HL-60 (cell line): ENCODE measurements at regions not wholly inside any gene's neighbourhood (a gene's known extent, or its start where the extent isn't known, plus 50 kb on each side); places are given as distances from the start of the nearest gene placed in this dataset.

Experiments
- DNase-seq, 2 experiments: peaks; one replicate each; pipeline ENCODE4 v3.0.0-alpha.2; 2010 to 2020; ENCODE audit warnings: low read depth in 1 of 2, low spot score in 1 of 2
- H3K27ac ChIP-seq: fragments of 250-450 bp; sonication (Bioruptor Pico); replicated peaks from 2 replicates; pipeline ENCODE4 v1.5.1; 2020; ENCODE audit warnings: mild to moderate bottlenecking, moderate library complexity
- H3K27me3 ChIP-seq: fragments of 250-450 bp; sonication (Bioruptor Pico); 2 replicates; pipeline ENCODE4 v1.5.1; 2021; ENCODE audit warnings: mild to moderate bottlenecking, moderate library complexity; ENCODE audit not compliant: insufficient read depth, poor library complexity, severe bottlenecking
- H3K4me3 ChIP-seq: replicated peaks from 2 replicates; pipeline ENCODE4 v1.5.1; 2011; ENCODE audit warnings: mild to moderate bottlenecking, control low read depth, low read length; ENCODE audit not compliant: insufficient read depth
- GABPA ChIP-seq: IDR thresholded peaks from 2 replicates; pipeline ENCODE4 v1.6.1; 2012; ENCODE audit warnings: low read depth
- POLR2AphosphoS5 ChIP-seq: IDR thresholded peaks from 2 replicates; pipeline ENCODE4 v1.6.1; 2012; ENCODE audit warnings: low read depth
- SPI1 ChIP-seq: IDR thresholded peaks from 2 replicates; pipeline ENCODE4 v1.6.1; 2012; ENCODE audit warnings: low read depth, mild to moderate bottlenecking, borderline replicate concordance
- TF ChIP-seq, protein P1 (sequence below): IDR thresholded peaks from one replicate; pipeline ENCODE4 v1.5.1; 2011; ENCODE audit warnings: low read length, control low read depth, inconsistent platforms; ENCODE audit not compliant: insufficient read depth
- TF ChIP-seq, protein P2 (sequence below): IDR thresholded peaks from 2 replicates; pipeline ENCODE4 v1.6.1; 2012; ENCODE audit warnings: low read depth; ENCODE audit not compliant: insufficient replicate concordance

GRCh38 chr1:187566354-187566753 is 737.6 kb downstream of the PLA2G4A start:
- H3K27me3 ChIP-seq: no peaks in the 10 kb centered on the region
- H3K4me3 ChIP-seq: no peak overlapping the region
- no peak overlapping the region for H3K27ac ChIP-seq
- TF ChIP-seq SPI1 (no peak), GABPA (no peak), POLR2AphosphoS5 (no peak)
- TF ChIP-seq, protein P1, sequence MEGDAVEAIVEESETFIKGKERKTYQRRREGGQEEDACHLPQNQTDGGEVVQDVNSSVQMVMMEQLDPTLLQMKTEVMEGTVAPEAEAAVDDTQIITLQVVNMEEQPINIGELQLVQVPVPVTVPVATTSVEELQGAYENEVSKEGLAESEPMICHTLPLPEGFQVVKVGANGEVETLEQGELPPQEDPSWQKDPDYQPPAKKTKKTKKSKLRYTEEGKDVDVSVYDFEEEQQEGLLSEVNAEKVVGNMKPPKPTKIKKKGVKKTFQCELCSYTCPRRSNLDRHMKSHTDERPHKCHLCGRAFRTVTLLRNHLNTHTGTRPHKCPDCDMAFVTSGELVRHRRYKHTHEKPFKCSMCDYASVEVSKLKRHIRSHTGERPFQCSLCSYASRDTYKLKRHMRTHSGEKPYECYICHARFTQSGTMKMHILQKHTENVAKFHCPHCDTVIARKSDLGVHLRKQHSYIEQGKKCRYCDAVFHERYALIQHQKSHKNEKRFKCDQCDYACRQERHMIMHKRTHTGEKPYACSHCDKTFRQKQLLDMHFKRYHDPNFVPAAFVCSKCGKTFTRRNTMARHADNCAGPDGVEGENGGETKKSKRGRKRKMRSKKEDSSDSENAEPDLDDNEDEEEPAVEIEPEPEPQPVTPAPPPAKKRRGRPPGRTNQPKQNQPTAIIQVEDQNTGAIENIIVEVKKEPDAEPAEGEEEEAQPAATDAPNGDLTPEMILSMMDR: no peak
- TF ChIP-seq, protein P2, sequence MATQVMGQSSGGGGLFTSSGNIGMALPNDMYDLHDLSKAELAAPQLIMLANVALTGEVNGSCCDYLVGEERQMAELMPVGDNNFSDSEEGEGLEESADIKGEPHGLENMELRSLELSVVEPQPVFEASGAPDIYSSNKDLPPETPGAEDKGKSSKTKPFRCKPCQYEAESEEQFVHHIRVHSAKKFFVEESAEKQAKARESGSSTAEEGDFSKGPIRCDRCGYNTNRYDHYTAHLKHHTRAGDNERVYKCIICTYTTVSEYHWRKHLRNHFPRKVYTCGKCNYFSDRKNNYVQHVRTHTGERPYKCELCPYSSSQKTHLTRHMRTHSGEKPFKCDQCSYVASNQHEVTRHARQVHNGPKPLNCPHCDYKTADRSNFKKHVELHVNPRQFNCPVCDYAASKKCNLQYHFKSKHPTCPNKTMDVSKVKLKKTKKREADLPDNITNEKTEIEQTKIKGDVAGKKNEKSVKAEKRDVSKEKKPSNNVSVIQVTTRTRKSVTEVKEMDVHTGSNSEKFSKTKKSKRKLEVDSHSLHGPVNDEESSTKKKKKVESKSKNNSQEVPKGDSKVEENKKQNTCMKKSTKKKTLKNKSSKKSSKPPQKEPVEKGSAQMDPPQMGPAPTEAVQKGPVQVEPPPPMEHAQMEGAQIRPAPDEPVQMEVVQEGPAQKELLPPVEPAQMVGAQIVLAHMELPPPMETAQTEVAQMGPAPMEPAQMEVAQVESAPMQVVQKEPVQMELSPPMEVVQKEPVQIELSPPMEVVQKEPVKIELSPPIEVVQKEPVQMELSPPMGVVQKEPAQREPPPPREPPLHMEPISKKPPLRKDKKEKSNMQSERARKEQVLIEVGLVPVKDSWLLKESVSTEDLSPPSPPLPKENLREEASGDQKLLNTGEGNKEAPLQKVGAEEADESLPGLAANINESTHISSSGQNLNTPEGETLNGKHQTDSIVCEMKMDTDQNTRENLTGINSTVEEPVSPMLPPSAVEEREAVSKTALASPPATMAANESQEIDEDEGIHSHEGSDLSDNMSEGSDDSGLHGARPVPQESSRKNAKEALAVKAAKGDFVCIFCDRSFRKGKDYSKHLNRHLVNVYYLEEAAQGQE: no peak
- no peak for DNase-seq

DNA sequence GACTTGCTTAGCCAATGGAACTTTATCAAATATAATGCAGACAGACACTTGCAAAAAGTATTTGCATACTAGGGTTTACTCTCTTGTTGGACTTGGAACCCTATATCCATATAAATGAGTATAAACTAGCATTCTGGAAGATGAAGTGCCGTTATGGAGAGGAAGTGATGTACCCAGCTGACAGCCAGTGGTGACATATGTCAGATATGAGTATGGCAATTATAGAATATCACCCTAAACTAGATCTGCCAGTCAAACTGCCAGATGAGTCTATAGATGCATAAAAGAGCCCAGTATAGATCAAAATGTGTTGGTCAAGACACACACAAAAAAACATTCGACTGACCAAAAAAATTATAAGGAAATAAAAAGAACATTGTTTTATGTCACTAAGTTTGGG is 739.3 kb downstream of the PLA2G4A start:
- Histone ChIP-seq H3K27ac (no peak overlapping the region), H3K27me3 (no peaks in the 10 kb centered on the region), H3K4me3 (no peak overlapping the region)
- DNase-seq: no peak
- TF ChIP-seq, protein P1: no peak
- TF ChIP-seq SPI1 (no peak), POLR2AphosphoS5 (no peak), GABPA (no peak)
- TF ChIP-seq, protein P2: no peak

DNA sequence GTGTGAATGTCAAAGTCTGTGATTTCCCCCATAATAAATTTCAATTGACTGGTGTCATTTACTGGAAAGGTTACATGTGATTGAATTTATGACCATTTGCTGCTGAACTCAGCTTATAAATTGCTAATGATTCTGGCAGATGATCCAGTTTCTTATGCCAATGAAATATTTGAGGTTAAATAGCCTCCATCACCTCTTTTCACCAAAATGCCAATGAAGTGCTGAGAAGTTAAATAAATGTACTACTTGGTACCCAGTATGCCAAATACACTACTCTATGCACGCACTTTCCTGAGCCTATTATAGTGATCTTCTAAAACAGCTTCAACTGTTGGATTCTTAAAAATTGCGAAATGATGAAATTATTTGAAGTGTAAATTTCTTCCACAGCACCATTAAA is 741.4 kb downstream of the PLA2G4A start:
- DNase-seq: no peak
- no peak overlapping the region for H3K4me3 ChIP-seq
- TF ChIP-seq, protein P2: no peak
- TF ChIP-seq GABPA (no peak), POLR2AphosphoS5 (no peak), SPI1 (no peak)
- TF ChIP-seq, protein P1: no peak
- H3K27me3 ChIP-seq: no peaks in the 10 kb centered on the region
- no peak overlapping the region for H3K27ac ChIP-seq
